Hematopoietic multipotent progenitor cell (in vitro differentiated cells): ENCODE measurements at regions not wholly inside any gene's neighbourhood (a gene's known extent, or its start where the extent isn't known, plus 50 kb on each side); places are given as distances from the start of the nearest gene placed in this dataset.
A peak's percentile ranks its signal among the peaks of the same experiment; 100 is the strongest.

Experiments
- DNase-seq, 3 donors: peaks; one replicate each; pipeline ENCODE4 v3.0.0-alpha.2; 2011 to 2015; ENCODE audit warnings: low read depth in 2 of 3, low spot score in 2 of 3

GRCh38 chr2:2840681-2841300 is 509.7 kb upstream of the MYT1L start:
- no peak for DNase-seq

GRCh38 chr2:2839782-2840531 is 508.9 kb upstream of the MYT1L start:
- no peak for DNase-seq

DNA sequence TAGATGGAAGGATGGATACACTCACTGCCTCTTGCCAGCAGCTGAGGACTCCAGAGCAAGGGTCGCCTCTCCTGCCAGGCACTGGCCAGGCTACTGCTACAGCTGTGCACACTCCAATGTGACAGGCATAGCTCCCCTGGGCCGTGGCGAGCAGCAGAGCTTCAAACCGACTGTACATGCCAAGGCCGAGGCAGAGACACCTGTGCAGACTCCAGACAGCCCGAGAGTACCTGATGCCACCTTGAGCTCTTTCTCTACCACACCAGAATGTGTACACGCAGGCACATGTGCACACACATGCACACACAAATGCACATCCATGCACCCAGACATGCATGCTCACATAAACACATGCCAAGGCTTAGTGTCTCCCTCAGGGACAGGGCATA is 508.3 kb upstream of the MYT1L start:
- DNase-seq = no peak

DNA sequence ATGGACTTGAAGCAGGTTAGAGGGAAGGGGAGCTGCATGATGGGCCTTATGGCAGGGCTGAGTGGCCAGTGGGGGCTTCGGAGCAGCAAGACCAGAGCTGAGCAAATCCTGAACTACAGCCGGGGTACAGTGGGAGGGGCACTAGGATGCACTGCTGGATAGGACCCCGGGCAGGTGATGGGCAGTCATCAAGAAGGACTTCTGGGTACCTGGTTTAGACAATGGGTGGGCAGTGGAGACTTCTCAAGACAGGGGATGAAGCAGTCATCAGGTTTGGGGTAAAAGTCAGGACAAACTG is 507.4 kb upstream of the MYT1L start:
- DNase-seq = no peak

DNA sequence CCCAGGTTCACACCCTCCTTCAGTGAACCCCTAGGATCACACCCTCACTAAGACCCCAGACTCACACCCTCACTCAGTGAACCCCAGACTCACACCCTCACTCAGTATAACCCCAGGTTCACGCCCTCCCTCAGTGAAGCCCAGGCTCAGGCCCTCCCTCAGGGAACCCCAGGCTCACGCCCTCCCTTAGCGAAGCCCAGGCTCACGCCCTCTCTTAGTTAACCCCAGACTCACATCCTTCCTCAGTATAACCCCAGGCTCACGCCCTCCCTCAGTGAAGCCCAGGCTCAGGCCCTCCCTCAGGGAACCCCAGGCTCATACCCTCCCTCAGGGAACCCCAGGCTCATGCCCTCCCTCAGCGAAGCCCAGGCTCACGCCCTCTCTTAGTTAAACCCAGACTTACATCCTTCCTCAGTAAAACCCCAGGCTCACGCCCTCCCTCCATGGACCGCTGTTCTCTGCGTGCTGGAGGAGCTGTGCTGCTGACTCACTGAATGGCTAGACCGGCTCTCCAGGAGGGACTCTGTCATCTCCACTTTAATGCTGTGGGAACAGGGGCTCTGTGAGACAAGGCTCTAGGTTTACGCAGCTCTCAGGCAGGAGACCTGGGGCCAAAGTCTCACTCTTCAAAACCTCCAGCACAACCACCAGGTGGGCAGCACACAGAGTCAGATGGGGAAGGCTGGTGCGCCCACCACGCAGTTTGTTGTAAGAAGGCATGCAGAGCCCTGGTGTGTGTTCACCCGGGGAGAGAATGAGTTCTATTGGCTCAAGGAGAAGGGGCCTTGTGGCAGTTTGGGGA is 506.9 kb upstream of the MYT1L start:
- peak in 1 of 3 donors; percentile 35 for DNase-seq

GRCh38 chr2:2836343-2837070 is 505.4 kb upstream of the MYT1L start:
- no peak for DNase-seq

- no peak for DNase-seq
Observed at GRCh38 chr2:2834516-2835254, 503.6 kb upstream of the MYT1L start.

- DNase-seq = no peak
Observed at GRCh38 chr2:2834105-2834504, 503.0 kb upstream of the MYT1L start.

GRCh38 chr2:2832657-2833056 is 501.6 kb upstream of the MYT1L start:
- no peak for DNase-seq

GRCh38 chr2:2831633-2832032 is 500.6 kb upstream of the MYT1L start:
- DNase-seq = no peak

DNA sequence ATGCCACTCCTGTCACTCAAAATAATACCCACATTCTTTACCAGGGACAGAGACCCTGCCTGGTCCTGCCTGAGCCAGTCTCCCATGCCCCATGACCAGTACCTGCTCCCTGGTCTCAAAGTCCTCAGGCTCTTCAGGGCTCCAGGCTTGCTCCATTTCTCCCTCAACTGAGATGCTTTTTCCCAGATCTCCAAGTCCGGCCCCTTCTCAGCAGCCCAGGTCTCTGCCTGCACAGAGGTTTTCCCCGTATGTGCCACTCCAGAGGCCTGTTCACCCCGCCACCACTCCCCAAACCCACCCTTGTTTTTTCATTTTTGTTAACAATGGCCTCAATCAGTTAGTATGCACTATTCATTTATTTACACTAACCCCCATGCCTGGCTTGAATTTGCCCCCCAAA is 499.5 kb upstream of the MYT1L start:
- DNase-seq = no peak

DNA sequence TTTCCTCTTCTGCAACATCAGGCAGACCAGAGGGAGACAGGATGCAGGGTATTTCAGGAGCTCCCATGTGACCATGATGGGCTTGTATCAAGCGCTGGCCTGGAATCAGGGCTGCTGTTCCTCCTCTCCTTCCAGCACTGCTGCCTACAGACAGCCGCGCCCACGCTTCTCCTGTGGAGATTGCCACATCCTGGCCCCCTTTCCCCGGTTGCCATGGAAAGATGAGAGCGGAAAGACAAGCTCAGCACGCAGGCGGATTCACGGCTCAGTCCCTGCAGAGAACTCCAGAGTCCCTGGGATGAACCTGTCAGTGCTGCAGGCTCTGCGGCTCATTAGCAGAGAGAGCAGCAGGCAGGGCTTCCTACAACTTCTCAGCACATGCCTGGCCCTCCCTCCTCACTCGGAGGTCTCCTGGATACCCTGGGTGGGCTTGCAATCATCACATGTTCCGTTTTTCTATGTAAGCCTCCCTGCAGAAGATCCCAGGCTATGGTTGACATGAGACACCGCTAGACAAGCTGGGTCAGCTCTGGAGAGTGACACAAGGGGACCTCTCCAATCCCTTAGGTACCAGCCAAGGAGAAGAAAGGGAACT is 497.8 kb upstream of the MYT1L start:
- no peak for DNase-seq

GRCh38 chr2:2827761-2828221 is 496.7 kb upstream of the MYT1L start:
- DNase-seq = no peak

- no peak for DNase-seq
Observed at GRCh38 chr2:2827046-2827636, 496.1 kb upstream of the MYT1L start.

DNA sequence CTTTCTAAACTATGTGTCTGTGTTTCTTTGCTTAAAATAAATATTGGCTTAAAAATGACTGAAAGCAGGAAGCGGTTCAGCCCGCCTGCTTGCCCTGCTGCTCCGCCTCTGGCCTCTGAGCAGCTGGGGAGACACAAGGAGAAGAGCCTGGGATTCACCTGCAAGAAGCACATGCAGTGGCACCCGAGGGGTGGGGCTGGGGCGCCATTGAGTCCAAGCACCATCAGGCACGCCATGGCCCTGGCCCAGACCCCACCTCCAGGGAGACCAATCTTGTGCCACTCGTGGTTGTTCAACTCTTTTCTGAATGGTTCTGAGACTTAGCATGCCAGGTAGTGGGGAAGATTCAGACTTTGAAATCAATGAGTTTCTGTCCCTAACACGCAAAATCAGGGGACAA is 495.5 kb upstream of the MYT1L start:
- no peak for DNase-seq

DNA sequence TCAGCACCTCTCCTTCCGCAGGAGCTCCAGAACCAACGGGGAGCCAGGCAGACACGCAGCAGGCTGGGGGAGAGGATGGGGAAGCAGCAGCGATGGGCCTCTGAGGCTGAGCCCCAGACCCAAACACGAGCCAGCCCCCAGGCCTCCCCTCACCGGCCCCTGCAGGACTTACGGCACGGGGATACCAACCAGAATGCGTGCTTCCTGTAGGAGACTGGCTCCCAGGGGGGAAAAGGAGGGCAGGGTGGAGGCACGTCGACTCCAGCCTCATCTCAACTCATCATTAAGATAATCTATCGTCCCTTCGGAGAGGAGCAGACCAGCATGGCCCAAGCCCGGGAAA is 495.1 kb upstream of the MYT1L start:
- DNase-seq = no peak

- DNase-seq = no peak
Observed at GRCh38 chr2:2825516-2826208, 494.6 kb upstream of the MYT1L start.

DNA sequence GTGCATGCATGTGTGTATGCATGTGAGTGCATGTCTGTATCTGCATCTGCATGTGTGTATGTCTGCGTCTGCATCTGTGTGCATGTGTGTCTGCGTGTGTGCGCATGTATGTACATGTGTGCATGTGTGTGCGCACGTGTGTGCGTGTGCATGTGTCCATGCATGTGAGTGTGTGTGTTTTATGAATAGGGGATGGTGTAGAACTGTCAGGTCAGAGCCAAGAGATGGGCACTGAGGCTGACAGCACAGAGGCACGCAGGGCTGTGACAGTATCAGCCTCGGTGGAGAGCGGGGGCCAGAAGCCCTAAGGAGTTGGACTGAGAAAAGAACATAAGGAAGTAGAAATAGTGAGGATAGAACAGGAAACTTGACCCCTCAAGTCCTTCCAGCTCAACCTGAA is 494.0 kb upstream of the MYT1L start:
- no peak for DNase-seq

- no peak for DNase-seq
Observed at GRCh38 chr2:2824588-2824987, 493.5 kb upstream of the MYT1L start.
